HepG2 (cell line): ENCODE measurements at regions not wholly inside any gene's neighbourhood (a gene's known extent, or its start where the extent isn't known, plus 50 kb on each side); places are given as distances from the start of the nearest gene placed in this dataset.

Source experiments
- ATAC-seq: fragments of 200-7000 bp; cut with Tn5 transposase; 3 replicates; pipeline ENCODE4 v1.9.1; 2020; ENCODE audit warnings: mild to moderate bottlenecking, moderate library complexity
- BruUV-seq: library from RNA; stranded (reverse); fragments of 400-500 nt; replicated peaks from 2 replicates; lab custom pipeline; 2021; lab: Mats Ljungman, UMichigan
- CTCF ChIA-PET: fragments of 300-600 bp; formaldehyde crosslinking; extraction: SDS; loops from one replicate; lab custom pipeline; 2021; ENCODE audit warnings: low total read pairs, inconsistent platforms, low intra/inter-chr PET ratio; lab: Yijun Ruan, JAX
- POLR2A ChIA-PET: fragments of 350-600 bp; sonication (Branson Sonifier 250); formaldehyde crosslinking; loops from one replicate; lab custom pipeline; 2020; ENCODE audit warnings: antibody characterized with exemption, inconsistent platforms; lab: Yijun Ruan, JAX
- DNase-seq: peaks from one replicate; pipeline ENCODE4 v3.0.0-alpha.2; 2015; ENCODE audit warnings: low spot score
- FAIRE-seq: peaks from 3 replicates; lab custom pipeline; 2011; peaks lifted over from hg19 to GRCh38; lab: Jason Lieb, UNC
- H2AFZ ChIP-seq: one replicate; pipeline ENCODE4 v1.6.1; 2011; ENCODE audit warnings: low read length, inconsistent platforms
- H3K27ac ChIP-seq: fragments of 300-600 bp; 3 replicates; pipeline ENCODE4 v1.8.0; 2011; ENCODE audit warnings: mixed run types, mild to moderate bottlenecking, mixed read lengths, low read length, inconsistent platforms; ENCODE audit not compliant: insufficient read depth; ENCODE audit errors: extremely low read length
- H3K27me3 ChIP-seq, 2 experiments: fragments of 200-600 bp in 1 of 2; 2 replicates in 1 of 2; 3 replicates in 1 of 2; pipeline versions ENCODE4 v1.6.0 to v1.8.0; 2011; ENCODE audit warnings: low read length in 2 of 2, mild to moderate bottlenecking in 2 of 2, moderate library complexity in 2 of 2, inconsistent platforms in 1 of 2; ENCODE audit not compliant: insufficient read depth in 2 of 2, control insufficient read depth in 1 of 2
- H3K36me3 ChIP-seq, 2 experiments: fragments of 200-600 bp in 1 of 2; replicated peaks in 1 of 2; 2 replicates in 1 of 2; 3 replicates in 1 of 2; pipeline versions ENCODE4 v1.5.1 to v1.8.0; 2011; ENCODE audit warnings: low read length in 2 of 2, inconsistent platforms in 1 of 2; ENCODE audit not compliant: insufficient read depth in 2 of 2, control insufficient read depth in 1 of 2
- H3K4me1 ChIP-seq: 2 replicates; pipeline ENCODE4 v1.5.1; 2012; ENCODE audit warnings: low read length, inconsistent platforms; ENCODE audit not compliant: insufficient read depth
- H3K4me2 ChIP-seq: 2 replicates; pipeline ENCODE4 v1.6.0; 2011; ENCODE audit warnings: low read depth, low read length, inconsistent platforms
- H3K4me3 ChIP-seq, 3 experiments: fragments of 200-600 bp in 1 of 3; sonication (generic), shearing (Covaris generic) in 1 of 3; replicated peaks in 1 of 3; 2 replicates each; pipeline ENCODE4 v1.5.1; 2011 to 2016; ENCODE audit warnings: low read length in 3 of 3, inconsistent platforms in 2 of 3, low read depth in 2 of 3, mild to moderate bottlenecking in 2 of 3, control low read depth in 1 of 3, mixed read lengths in 1 of 3; ENCODE audit not compliant: insufficient read depth in 1 of 3
- H3K79me2 ChIP-seq: one replicate; pipeline ENCODE4 v1.6.1; 2011; ENCODE audit warnings: low read length, inconsistent platforms; ENCODE audit not compliant: insufficient read depth
- H3K9ac ChIP-seq: 2 replicates; pipeline ENCODE4 v1.6.0; 2011; ENCODE audit warnings: mild to moderate bottlenecking, low read depth, low read length, inconsistent platforms; ENCODE audit not compliant: insufficient read depth
- H3K9me3 ChIP-seq: 2 replicates; pipeline ENCODE4 v1.5.1; 2012; ENCODE audit warnings: mild to moderate bottlenecking, low read length
- H4K20me1 ChIP-seq: 2 replicates; pipeline ENCODE4 v1.6.0; 2011; ENCODE audit warnings: inconsistent platforms, mild to moderate bottlenecking, low read length, moderate library complexity; ENCODE audit not compliant: insufficient read depth
- DMTF1 ChIP-seq: sonication (generic); formaldehyde crosslinking; IDR thresholded peaks from 2 replicates; pipeline ENCODE4 v1.4.0; 2020; ENCODE audit warnings: mild to moderate bottlenecking, missing genetic modification reagents
- ERF ChIP-seq: IDR thresholded peaks from 2 replicates; pipeline ENCODE4 v1.6.1; 2018; ENCODE audit warnings: missing biosample characterization, missing genetic modification reagents
- MED8 ChIP-seq: sonication (generic); formaldehyde crosslinking; IDR thresholded peaks from 2 replicates; pipeline ENCODE4 v1.8.1; 2023; ENCODE audit warnings: mild to moderate bottlenecking, missing genetic modification reagents; ENCODE audit not compliant: insufficient replicate concordance
- RFX1 ChIP-seq: fragments of 450-650 bp; IDR thresholded peaks from 2 replicates; pipeline ENCODE4 v1.6.1; 2017
- TEF ChIP-seq: sonication (generic); formaldehyde crosslinking; IDR thresholded peaks from 2 replicates; pipeline ENCODE4 v1.5.0; 2020; ENCODE audit warnings: missing genetic modification reagents
- THRA ChIP-seq: sonication (generic); formaldehyde crosslinking; IDR thresholded peaks from 2 replicates; pipeline ENCODE4 v1.4.0; 2020; ENCODE audit warnings: missing genetic modification reagents, borderline replicate concordance
- TRIM24 ChIP-seq: sonication (generic); formaldehyde crosslinking; IDR thresholded peaks from 2 replicates; pipeline ENCODE4 v1.8.0; 2022; ENCODE audit warnings: mild to moderate bottlenecking, missing genetic modification reagents
- ZBED4 ChIP-seq: sonication (generic); formaldehyde crosslinking; IDR thresholded peaks from 2 replicates; pipeline ENCODE4 v1.4.0; 2020; ENCODE audit warnings: missing genetic modification reagents, borderline replicate concordance
- ZFP36 ChIP-seq: fragments of 150-350 bp; IDR thresholded peaks from 2 replicates; pipeline ENCODE4 v1.6.1; 2018; ENCODE audit warnings: borderline replicate concordance, low read length, low read depth; ENCODE audit not compliant: partially characterized antibody
- ZFP91 ChIP-seq: sonication (generic); formaldehyde crosslinking; IDR thresholded peaks from 2 replicates; pipeline ENCODE4 v1.9.0; 2022; ENCODE audit warnings: missing genetic modification reagents, mild to moderate bottlenecking, borderline replicate concordance
- ZNF451 ChIP-seq: sonication (generic); formaldehyde crosslinking; IDR thresholded peaks from 2 replicates; pipeline ENCODE4 v1.5.0; 2020; ENCODE audit warnings: mild to moderate bottlenecking, missing genetic modification reagents
- ZNF549 ChIP-seq: sonication (generic); formaldehyde crosslinking; IDR thresholded peaks from 2 replicates; pipeline ENCODE4 v1.5.0; 2020; ENCODE audit warnings: missing genetic modification reagents
- ZNF570 ChIP-seq: sonication (generic); formaldehyde crosslinking; IDR thresholded peaks from 2 replicates; pipeline ENCODE4 v1.4.0; 2020; ENCODE audit warnings: mild to moderate bottlenecking, missing genetic modification reagents, borderline replicate concordance
- WGBS: methylation state at CpG from one replicate; pipeline ENCODE4 v1.1.6; 2017; ENCODE audit warnings: low lambda C conversion rate; 5-methylcytosine and 5-hydroxymethylcytosine counted together
- in situ Hi-C: cut with HindIII; loops from 2 replicates; pipeline ENCODE4 v1.10.0; 2017; ENCODE audit warnings: low pct_unique_long_range_greater_than_20kb; ENCODE audit not compliant: extremely low pct_ligation_motif_present
- intact Hi-C: fragments of 100-400 bp; cut with micrococcal nuclease; formaldehyde crosslinking; loops from one replicate; pipeline ENCODE4 v1.10.0; 2022; ENCODE audit not compliant: unreplicated experiment

GRCh38 chr5:93072831-93073459, 508.1 kb downstream of the NR2F1-AS1 start:
- DNase-seq (no peak), ATAC-seq (no peak), FAIRE-seq (no peak)
- CTCF ChIA-PET, result no interaction called here
- no peak overlapping the region for H3K4me3 ChIP-seq
- H4K20me1 ChIP-seq, result no peaks in the 10 kb centered on the region
- no peaks in the 10 kb centered on the region for H3K9me3 ChIP-seq
- H3K4me1 ChIP-seq, result peaks cover 13% of the 10 kb centered on the region
- no peaks in the 10 kb centered on the region; a peak in 1 of 5 replicates for H3K27me3 ChIP-seq
- H3K27ac ChIP-seq, result no peak overlapping the region
- in situ Hi-C loops, result no loop called here
- no peak overlapping the region for H3K4me2 ChIP-seq
- 93% methylated on average over 3 of the region's 3 CpGs for WGBS
- no peaks in the 10 kb centered on the region for H3K79me2 ChIP-seq
- BruUV-seq, result no TSS peak
- no peak overlapping the region for H2AFZ ChIP-seq
- no peaks in the 10 kb centered on the region for H3K36me3 ChIP-seq
- POLR2A ChIA-PET, result no interaction called here
- H3K9ac ChIP-seq, result no peak overlapping the region
- intact Hi-C loops, result loop anchor here (10.0 kb wide), 1 partner anchor 832 kb away; no protein-coding TSS in a partner anchor
- no peak for TF ChIP-seq THRA (CRISPR knock-in tag)
- no peak for TF ChIP-seq TEF (CRISPR knock-in tag)
- no peak for TF ChIP-seq MED8 (CRISPR knock-in tag)
- TF ChIP-seq ZNF570, result no peak
- TF ChIP-seq TRIM24 (CRISPR knock-in tag), result no peak
- no peak for TF ChIP-seq ERF (CRISPR knock-in tag)
- TF ChIP-seq ZNF451 (CRISPR knock-in tag), result no peak
- TF ChIP-seq DMTF1 (CRISPR knock-in tag), result no peak
- no peak for TF ChIP-seq ZBED4
- TF ChIP-seq RFX1, result no peak
- no peak for TF ChIP-seq ZFP36
- no peak for TF ChIP-seq ZNF549 (CRISPR knock-in tag)
- TF ChIP-seq ZFP91 (CRISPR knock-in tag), result no peak
